HepG2 (cell line): ENCODE measurements at regions not wholly inside any gene's neighbourhood (a gene's known extent, or its start where the extent isn't known, plus 50 kb on each side); places are given as distances from the start of the nearest gene placed in this dataset.

Experiments used
- CAMTA2 ChIP-seq: sonication (generic); formaldehyde crosslinking; IDR thresholded peaks from 2 replicates; pipeline ENCODE4 v1.4.0; 2020; ENCODE audit warnings: mild to moderate bottlenecking, missing genetic modification reagents, borderline replicate concordance
- PHF8 ChIP-seq: sonication (generic); formaldehyde crosslinking; IDR thresholded peaks from 2 replicates; pipeline ENCODE4 v1.5.0; 2020; ENCODE audit warnings: missing genetic modification reagents
- TBP ChIP-seq: sonication (generic); formaldehyde crosslinking; IDR thresholded peaks from 2 replicates; pipeline ENCODE4 v1.5.0; 2020; ENCODE audit warnings: missing genetic modification reagents
- ZNF12 ChIP-seq: sonication (generic); formaldehyde crosslinking; IDR thresholded peaks from 2 replicates; pipeline ENCODE4 v1.5.0; 2020; ENCODE audit warnings: missing genetic modification reagents
- TF ChIP-seq, protein P1 (sequence below): sonication (generic); formaldehyde crosslinking; IDR thresholded peaks from 2 replicates; pipeline ENCODE4 v1.5.1; 2020; ENCODE audit warnings: mild to moderate bottlenecking, missing genetic modification reagents

DNA sequence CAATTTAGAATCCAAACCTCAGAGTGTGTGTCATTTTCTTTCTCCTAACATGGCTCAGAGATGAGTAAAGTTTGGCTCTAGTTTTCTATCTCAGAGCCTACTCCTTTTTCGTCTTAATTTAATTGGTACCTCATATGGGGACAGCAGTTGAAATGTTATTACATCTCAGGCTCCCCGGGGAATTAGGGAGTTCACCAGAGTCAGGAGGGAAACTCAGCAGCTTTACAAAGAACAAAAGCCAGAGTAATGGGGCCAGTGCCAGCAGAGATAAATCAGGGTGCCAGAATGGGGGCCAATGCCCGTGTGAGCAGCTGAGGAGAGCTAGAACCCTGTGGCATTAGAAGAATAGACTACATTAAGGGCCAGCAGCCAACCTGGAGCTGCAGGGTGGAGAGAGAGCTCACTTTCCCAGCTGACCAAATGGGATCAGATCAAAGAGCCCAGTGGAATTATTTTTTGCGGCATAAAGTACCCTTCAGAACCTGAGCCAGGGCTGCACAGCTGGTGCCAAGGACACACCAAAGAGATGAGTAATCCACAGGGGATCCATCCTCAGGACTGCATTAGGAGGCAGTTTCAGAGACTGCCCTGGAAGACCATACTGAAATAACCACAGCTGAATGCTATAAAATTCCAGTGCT is 207.1 kb upstream of the DKK2 start:
- TF ChIP-seq PHF8 (CRISPR knock-in tag) = no peak
- no peak for TF ChIP-seq TBP (CRISPR knock-in tag)
- TF ChIP-seq, protein P1, sequence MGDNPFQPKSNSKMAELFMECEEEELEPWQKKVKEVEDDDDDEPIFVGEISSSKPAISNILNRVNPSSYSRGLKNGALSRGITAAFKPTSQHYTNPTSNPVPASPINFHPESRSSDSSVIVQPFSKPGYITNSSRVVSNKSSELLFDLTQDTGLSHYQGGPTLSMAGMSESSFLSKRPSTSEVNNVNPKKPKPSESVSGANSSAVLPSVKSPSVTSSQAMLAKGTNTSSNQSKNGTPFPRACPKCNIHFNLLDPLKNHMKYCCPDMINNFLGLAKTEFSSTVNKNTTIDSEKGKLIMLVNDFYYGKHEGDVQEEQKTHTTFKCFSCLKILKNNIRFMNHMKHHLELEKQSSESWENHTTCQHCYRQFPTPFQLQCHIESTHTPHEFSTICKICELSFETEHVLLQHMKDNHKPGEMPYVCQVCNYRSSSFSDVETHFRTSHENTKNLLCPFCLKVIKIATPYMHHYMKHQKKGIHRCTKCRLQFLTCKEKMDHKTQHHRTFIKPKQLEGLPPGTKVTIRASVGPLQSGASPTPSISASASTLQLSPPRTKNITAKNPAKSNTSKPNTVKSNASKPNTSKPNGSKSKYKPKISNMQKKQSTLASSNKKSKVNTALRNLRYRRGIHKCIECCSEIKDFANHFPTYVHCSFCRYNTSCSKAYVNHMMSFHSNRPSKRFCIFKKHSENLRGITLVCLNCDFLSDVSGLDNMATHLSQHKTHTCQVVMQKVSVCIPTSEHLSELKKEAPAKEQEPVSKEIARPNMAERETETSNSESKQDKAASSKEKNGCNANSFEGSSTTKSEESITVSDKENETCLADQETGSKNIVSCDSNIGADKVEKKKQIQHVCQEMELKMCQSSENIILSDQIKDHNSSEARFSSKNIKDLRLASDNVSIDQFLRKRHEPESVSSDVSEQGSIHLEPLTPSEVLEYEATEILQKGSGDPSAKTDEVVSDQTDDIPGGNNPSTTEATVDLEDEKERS (CRISPR knock-in tag) = no peak
- no peak for TF ChIP-seq ZNF12 (CRISPR knock-in tag)
- TF ChIP-seq CAMTA2 (CRISPR knock-in tag) = no peak
